Erythroblast (primary cell): ENCODE measurements at regions not wholly inside any gene's neighbourhood (a gene's known extent, or its start where the extent isn't known, plus 50 kb on each side); places are given as distances from the start of the nearest gene placed in this dataset.

Source experiments
- GATA1 ChIP-seq: IDR thresholded peaks from 2 replicates; pipeline ENCODE4 v1.6.1; 2011; ENCODE audit warnings: low read depth, mild to moderate bottlenecking, control low read depth, low read length, moderate library complexity
- POLR2A ChIP-seq: IDR thresholded peaks from 2 replicates; pipeline ENCODE4 v1.6.1; 2011; ENCODE audit warnings: mild to moderate bottlenecking, low read length

- no peak for TF ChIP-seq POLR2A
- no peak for TF ChIP-seq GATA1
Measured at GRCh38 chr2:64213532-64214275, 69.5 kb upstream of the PELI1 start.
